KG1 (cell line): ENCODE measurements at regions not wholly inside any gene's neighbourhood (a gene's known extent, or its start where the extent isn't known, plus 50 kb on each side); places are given as distances from the start of the nearest gene placed in this dataset.
"Not testable (repeated sequence)": the region's sequence is repeated elsewhere in the genome, so short reads cannot be mapped to it uniquely, and the experiment has no call there.

ENCODE experiments used
- DNase-seq: peaks from one replicate; lab custom pipeline; 2025; lab: John Stamatoyannopoulos, UW

DNA sequence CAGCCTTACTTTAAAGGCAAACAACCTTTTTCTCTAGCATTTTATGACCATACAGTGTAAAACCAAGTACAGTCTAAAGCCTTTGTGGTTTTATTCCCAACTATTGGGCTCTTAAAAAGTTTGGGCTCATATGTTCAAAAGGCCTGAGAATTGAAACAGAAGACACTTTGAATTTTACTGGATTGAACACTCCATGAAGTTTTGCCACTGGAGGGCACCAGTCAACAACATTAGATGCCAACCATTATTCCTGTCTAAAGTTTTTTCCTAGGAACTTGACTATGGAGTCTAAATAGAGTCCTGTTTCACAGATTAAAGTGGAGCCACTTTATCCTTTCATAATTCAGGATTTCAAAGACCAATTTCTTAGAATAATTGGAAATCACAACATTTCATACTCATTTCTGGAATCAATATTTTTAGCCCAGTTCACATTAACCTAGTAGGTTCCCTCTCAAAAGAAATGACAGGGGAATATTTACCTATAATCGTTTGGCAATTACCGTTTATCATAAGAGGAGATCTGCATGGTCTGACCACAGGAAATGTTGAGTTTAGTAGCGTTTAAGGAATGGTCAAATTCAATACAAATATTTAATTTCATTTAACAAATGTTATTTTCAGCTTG lies 244.1 kb upstream of the PDZRN3 start:
- no peak for DNase-seq

DNA sequence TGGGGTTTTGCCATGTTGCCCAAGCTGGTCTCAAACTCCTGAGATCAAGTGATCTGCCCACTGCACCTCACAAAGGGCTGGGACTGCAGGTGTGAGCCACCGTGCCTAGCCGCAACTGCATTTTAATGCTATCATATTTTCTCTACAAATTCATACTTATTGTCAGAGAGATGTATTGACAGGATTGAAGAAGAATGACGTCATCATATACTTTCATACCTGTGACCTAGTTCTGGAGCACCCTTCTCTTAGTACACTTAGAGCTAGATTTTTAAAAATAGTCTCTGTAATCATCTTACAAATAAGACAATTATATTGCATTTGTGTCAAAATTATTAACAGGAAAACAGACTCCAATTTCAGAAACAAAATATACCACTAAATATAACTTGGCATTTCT lies 242.8 kb upstream of the PDZRN3 start:
- no peak for DNase-seq

DNA sequence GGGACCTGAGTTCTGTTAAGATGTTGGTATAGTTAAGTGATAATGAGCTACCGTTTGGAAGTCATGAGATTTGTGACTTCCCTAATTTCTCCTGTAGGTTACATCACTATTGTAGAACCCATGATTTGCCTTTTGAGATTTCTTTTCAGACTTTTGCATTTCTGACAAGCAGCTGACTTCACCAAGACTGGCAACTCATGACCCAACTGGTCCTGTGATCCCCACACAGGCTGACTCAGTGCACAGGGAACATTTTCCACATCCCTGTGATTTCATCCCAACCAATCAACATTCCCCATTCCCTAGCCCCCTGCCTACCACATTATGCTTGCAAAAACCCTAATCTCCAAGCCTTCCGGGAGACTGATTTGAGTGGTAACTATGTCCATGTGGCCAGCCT lies 242.1 kb upstream of the PDZRN3 start:
- no peak for DNase-seq

DNA sequence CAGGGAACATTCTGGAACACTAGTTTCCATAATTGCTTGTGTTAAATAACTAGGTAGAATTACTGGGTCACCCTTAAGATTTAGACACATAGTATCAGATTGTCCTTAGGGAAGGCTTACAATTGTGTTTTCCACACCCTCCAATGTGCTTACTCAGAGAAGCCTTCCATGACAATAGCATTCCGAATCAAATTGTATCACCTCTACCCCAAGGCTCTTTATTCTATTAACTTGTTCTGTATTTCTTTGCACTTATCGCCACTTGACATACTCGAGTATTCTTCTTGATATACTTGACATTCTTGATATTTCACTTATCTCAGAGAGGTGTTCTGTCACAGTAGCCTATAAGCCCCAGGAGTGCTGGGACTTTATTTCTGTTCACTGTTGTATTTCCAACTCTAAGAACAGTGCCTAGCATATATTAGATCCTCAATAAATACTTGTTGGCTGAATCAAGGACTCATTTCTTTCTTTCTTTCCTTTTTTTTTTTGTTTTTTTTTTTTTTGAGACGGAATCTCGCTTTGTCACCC lies 238.9 kb upstream of the PDZRN3 start:
- no peak for DNase-seq

DNA sequence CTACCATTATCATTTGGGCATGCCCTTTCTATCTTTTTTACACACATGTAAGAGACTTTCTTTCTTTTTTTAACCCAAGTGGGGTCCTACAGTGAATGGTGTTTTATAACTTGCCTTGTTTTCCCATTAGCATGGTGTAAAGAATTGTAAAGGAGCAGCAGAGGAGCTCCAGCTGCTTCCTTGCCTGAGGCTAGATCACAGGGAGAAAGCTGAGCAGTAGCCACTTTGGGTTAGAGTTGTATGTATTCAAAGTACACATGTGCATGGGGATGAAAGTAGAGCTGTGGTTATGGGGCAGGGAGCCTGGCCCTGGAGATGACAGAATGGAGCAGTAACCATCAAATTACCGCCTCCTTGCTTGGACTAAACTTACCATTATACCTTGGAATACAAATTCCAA lies 231.1 kb upstream of the PDZRN3 start:
- no peak for DNase-seq

DNA sequence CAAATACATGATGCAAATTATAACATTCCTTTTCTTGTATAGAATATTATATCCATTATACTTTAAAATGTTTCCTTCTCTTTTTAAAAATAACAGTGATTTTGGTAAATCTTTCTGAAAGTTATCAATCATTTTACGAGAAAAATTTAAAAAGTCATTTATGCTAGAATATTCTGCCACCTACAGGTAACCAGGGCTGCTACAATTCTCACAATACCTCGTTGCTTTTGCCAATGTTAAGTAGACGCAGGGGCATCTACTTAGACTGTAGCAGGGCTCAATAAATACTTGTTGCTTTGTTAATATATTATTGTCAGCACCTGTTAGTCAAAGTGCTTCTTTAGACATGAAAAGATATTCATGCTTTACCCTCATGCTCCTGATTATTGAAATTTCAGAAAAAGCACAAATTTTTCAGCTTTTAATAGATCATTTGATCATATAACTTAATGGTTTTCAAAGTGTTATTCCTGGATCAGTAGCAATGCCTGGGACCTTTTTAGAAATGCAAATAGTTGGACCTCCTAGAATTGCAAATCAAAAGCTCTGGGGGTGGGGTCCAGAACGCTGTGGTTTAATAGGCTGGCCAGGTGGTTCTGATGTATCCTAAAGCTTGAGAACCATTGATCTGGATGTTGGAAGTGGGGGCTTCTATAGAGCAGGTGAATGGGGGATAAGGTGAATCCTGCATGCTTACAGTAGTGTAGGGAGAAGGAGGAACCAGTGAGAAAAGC lies 223.6 kb upstream of the PDZRN3 start:
- DNase-seq = no peak

DNA sequence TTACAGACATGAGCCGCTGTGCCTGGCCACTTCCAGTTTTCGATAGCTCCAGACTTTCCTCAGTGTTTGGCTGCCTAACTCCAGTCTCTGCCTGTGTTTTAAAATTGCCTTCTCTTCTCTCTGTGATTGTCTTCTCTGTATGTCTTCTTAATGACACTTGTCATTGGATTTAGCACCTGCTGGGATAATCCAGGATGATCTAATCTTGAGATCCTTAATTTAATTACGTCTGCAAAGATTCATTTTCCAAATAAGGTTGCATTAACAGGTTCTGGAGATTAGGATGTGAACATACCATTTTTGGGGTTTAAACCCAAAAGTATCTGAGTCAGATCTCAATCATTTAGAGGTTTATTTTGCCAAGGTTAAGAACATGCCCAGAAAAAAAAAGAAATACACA lies 222.2 kb upstream of the PDZRN3 start:
- no peak for DNase-seq

DNA sequence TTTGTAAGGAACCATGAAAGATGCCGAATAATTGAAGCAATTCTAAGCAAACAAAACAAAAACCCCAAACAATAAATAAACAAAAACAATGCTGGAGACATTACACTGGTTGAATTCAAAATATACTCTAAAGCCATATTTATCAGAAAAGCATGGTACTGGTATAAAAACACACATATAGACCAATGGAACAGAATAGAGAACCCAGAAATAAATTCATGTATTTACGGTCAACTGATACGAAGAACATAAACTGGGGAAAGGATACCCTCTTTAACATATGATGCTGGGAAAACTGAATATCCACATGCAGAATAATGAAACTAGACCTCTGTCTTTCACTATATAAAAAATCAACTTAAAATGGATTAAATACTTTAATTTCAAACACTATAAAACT lies 214.3 kb upstream of the PDZRN3 start:
- DNase-seq = no peak

DNA sequence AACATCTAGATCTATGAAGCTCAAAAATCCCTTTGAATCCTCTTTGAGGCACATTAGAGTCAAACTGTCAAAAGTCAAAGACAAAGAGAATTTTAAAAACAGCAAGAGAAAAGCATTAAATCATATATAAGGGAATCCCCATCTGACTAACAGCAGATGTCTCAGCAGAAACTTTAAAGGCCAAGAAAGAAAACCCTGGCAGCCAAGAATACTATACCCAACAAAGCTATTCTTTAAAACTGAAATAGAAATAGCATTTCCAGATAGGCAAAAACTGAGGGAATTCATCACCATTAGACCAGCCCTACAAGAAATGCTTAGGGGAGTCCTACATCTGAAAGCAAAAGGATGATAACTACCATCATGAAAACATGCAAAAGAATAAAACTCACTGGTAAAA lies 211.2 kb upstream of the PDZRN3 start:
- DNase-seq = no peak

DNA sequence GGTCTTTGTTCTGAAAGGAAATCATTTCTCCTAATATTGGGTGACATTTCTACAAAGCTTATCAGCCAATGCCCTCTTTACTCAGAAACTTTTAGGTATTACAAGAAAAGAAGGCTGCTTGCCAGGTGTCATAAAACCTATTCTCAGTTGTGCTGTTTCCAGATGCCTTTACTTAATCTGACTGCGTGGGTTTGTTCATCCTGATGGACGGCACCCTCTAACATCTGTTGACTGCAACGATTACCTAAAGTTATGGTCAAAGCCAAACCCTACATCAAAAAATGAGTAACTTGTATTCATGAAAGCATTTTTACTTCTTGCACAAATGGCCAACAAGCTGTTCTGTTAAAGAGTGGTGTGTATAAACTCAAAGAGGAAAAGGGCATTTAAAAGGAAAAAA lies 207.7 kb upstream of the PDZRN3 start:
- DNase-seq = no peak

DNA sequence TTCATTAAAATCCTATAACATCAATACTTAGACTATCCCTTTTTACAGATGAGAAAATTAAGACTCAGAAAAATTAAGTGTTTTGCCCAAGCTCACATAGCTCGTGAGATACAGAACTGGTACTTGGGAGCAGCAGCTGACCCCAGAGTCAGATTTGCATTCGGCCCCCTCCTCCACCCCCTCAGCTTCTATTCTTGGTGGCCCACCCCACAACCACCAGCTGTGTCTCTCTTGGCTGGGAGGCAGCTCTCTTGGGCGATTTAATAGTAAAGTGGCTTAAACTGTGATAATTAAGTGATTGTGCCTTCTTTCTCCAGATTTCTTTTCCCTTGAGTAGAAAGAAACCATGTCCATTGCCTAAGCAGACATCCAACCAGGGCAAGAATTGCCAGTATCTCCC lies 203.6 kb upstream of the PDZRN3 start:
- no peak for DNase-seq

DNA sequence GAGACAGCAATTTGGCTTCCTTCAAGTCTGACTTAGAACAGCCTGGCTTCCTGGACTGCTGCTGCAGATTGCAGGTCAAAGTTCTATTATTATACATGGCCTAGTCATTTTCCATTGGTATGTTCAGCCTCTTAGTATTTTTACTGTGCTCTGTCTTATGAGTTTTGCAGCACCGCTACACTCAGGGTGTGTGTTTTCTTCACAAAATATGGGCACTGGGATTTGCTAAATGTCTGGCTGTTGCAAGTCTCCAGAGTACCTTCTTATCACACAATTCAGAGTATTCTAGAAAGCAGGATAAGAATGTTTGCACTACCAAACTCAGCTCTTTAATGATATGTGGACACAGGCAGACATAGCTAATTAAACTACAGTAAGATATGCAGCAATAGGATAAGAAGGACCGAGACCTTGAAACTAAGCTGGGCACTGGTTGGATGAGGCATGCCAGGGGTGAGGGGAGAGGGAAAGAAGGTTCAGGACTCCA lies 203.0 kb upstream of the PDZRN3 start:
- DNase-seq = no peak

DNA sequence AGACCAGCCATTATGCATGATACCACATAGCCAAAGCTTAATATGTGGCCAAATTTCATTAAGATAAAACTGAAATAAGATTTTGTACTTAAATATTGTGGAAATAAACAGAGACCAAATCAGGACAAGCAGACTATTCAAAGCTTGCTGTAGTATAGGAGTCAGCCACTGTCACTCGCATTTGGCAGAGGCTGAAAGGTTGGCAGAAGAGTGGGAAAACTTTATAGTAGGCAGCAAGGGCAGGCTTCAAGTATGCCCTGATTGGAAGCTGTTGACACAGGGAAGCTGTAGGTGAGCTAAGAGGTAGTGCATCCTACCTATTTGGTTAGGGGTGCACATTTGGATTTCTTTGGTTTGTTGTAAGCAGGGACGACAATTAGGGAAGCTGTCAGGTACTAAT lies 202.5 kb upstream of the PDZRN3 start:
- DNase-seq = no peak

DNA sequence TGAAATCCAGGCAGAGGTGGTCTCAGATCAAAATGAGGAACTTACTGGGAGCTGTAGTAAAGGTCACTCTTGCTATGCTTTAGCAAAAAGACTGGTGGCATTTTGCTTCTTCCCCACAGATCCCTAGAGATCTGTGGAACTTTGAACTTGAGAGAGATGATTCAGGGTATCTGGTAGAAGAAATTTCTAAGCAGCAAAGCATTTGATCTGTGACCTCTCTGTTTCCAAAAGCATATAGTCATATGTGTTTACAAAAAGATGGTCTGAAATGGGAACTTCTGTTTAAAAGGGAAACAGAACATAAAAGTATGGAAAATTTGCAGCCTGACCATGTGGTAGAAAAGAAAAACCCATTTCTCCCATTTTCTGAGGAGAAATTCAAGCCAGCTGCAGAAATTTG lies 196.2 kb upstream of the PDZRN3 start:
- not testable (repeated sequence) for DNase-seq

DNA sequence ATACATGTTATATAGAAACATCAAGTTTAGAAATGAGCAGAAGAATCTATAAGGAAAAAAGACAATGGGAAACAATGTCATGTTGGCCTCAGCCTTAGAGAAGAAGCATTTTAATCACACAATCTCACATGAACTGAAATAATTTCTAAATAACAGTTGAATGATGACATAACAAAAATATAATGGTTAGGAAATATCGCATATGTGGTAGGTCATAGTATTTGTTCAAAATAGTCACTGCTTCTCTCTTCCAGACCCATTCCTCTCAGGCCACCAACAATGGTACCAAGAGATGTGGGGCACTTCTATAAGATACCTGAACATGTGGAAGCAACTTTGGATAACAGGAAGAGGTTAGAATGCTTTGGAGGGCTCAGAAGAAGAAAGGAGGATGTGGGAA lies 195.7 kb upstream of the PDZRN3 start:
- no peak for DNase-seq

DNA sequence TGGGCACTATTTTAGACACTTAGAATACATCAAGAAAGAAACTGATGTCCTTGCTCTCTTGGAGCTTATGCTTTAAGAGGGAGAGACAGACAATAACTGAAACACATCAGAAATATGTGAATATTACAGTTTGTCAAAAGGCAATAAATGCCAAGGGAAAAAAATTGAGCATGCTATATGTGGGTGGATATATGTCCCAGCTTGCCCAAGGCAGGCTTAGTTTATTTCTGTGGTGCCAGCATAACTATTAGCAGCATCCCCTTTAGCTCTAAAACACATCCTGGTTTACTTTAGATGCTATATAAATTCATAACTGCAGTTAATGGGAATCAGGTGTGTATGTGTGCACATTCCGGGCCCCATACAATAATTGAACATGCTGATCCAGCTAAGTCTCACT lies 191.2 kb upstream of the PDZRN3 start:
- DNase-seq = no peak

DNA sequence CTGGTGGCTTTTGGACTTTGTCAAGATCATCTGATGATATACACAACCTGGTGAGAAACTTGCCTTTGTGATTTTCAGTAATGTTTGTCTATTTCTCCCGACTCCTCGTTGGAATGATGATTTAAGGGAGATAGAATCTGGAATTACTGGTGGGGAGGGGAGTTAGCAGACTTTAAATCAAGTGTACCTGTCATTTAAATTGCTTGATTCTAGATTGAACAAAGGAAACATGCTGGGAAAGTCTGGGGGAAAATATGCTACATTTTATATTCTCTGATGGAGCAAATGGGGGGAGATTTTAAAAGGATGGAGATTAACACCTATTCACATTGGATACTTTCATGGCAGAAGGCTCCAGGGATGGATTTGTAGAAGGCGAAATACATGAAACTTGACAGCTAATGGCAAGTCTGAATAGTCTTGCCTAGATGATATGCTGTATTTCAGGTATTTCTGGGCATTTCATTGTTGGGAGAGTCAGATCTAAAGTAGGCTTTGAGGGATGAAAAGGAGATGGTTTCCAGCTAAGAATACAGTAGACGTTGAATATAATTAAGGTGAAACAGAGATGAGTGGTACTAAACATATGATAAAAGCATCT lies 189.1 kb upstream of the PDZRN3 start:
- DNase-seq = no peak

DNA sequence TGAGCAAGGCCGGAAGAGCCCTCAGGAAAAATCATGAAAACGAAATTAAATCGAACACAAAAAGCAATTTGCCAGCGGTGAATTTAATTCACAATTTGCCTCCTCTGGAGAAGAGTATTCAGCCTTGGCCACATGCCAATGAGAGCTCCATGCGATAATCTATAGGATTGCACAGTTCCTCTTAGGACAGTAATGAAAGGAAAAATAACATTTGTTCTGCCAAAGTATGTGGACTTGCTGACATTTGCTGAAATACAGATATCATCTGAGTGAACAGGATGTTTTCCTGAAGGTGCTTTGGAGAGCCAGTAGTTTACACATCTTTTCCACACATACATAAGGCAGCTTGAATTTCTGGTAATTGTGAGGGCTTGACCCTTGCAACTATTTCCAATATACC lies 188.6 kb upstream of the PDZRN3 start:
- DNase-seq = no peak

DNA sequence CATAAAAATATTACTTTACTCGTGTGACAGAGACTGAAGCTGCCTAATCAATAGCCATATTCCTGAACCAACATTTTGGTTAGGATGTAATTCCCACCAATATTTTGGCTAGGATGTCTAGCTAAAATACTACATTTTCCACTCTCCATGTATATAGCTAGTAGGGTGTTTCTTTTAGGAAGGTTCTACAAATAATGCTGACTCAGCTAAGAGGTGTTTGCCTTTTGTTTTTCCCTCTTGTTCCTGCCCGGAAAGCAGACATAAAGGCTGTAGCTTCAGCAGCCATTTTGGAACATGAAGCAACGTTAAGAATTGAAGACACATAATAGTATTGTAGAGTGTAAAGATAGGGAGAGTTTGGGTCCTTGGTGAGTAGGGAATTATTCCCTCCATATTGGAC lies 187.3 kb upstream of the PDZRN3 start:
- DNase-seq = no peak

DNA sequence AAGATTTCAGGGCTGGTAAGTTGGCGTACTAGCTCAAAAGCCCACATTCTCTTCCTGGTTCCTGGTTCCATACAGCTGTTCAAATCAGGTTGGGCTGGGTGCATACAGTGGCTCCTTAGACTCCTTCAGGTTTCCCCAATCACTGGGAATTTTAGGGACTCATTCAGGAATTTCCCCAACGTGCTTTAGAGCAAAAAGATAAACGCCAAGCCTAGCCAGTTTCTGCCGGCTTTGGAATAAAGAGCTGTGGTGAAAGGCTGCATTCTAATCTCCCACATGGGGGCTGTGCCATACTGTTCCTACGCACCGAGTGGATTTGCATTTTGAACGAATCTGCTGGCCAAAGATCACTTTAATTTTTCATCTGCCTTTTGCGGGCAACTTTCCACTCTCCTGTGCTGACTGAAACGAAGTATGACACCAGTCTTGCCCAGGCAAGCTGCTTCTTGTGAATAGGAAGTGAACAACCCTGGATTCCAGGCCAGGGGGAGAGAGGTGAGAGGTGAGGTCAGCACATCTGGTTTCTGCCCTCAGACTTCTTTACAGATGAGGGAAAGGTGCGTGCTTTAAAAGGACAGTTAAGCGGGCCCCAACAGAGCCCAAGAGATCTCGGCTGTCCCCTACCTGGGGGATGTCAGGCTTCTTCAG lies 184.2 kb upstream of the PDZRN3 start:
- no peak for DNase-seq

DNA sequence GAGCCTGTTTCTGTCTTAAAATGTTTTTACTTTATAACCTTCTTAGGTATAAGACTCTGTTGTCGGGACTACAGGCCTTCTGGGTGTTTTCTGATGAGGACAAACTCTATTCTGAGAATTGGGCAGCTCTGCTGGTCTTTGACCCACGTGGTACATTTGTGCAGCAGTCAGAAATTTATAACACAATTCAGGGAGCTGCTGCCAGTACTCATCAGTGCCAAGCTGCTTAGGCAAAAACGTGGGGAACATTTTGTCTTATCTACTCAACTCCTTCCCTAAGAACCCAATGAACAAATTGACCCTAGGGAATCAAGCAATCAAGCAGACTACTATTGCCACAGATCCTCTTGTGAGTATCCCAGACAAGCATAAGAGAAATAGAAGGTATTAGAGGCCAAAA lies 180.7 kb upstream of the PDZRN3 start:
- DNase-seq = no peak

DNA sequence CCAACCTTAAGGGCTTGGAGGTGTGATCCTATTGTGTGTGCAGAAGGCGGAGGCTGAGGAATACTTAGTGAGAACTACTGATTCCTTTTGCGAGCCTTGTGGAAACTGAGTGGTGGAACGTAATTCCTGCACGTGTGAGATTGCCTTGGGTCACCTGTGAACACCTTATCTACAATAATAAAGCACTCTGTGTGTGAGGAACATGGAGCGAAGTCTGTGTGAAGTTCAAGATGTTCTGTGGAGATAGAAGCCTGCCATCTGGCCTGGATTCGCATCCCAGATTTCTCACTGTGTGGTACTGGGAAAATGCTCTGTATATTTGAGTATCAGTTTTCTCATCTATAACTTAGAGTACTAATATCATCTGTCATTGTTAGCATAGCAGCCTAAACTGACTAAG lies 179.5 kb upstream of the PDZRN3 start:
- DNase-seq = no peak

DNA sequence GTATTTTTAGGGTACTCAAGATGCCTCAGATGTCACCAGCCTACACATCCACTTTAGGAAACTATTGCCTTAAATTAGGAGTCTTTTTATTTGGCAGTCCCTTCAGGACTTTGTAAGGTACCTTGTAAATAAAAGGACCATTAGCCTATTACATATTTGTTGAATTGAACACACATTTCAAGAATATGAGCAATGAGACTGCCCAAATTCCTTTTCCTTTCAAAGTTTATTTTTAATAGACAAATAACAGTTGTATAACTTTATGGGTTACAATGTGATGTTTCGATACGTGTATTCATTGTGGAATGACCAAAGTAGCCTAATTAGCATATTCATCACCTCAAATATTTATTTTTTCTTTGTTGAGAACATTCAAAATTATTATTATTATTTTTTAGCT lies 176.7 kb upstream of the PDZRN3 start:
- no peak for DNase-seq
